DMS 273 (cell line): ENCODE measurements at regions not wholly inside any gene's neighbourhood (a gene's known extent, or its start where the extent isn't known, plus 50 kb on each side); places are given as distances from the start of the nearest gene placed in this dataset.
A peak's percentile ranks its signal among the peaks of the same experiment; 100 is the strongest.
"Not testable (repeated sequence)": the region's sequence is repeated elsewhere in the genome, so short reads cannot be mapped to it uniquely, and the experiment has no call there.

Experiments
- DNase-seq: peaks from one replicate; lab custom pipeline; 2025; ENCODE audit not compliant: unreplicated experiment; lab: John Stamatoyannopoulos, UW

DNA sequence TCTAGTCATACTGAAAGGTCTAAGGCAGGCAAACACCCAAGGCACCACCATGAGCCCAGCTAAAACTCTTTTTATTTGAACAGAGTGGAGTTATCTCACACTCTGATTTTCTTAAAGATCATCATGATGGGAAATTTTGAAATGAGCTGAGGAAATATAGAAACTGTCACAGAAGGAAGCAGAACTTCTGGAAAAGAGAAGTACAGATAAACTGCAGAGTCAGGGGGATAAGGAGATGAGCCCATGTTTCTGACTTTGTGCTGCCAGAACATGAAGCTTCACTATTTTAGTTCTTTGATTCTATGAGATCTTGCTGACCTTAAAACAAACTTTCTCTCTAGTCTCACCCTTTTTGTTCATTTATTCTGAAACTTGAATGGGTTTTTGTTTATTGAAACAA, 406.5 kb upstream of the EDIL3 start:
- DNase-seq: no peak

DNA sequence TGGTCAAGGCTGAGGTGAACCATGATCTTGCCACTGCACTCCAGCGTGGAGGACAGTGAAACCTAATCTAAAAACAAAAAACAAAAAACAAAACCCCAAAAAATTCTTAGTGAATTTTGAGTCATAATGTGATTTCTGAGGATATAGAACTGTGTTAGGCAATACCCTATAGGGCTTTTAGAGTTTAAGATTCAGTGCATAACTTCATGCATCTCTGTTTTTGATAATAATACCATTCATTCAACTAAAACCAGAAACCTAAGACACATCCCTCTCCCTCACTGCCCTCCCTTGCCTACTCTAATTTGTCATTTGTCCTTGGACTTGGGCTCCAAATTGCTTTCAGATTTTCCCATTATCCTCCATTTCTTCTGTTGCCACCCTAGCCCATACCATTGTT, 405.7 kb upstream of the EDIL3 start:
- no peak for DNase-seq

DNA sequence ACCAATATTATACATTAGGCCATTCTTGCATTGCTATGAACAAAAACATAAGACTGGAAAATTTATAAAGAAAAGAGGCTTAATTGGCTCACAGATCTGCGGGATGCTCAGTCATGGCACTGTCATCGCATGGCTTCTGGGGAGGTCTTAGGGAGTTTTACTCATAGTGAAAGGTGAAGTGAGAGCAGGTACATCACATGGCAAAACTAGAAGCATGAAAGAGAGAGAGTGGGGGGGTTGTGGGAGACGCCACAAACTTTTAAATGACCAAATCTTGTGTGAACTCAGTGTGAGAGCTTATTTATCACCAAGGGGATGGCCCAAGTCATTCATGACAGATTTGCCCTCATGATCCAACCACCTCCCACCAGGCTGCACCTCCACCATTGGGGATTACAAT, 398.3 kb upstream of the EDIL3 start:
- DNase-seq: no peak

DNA sequence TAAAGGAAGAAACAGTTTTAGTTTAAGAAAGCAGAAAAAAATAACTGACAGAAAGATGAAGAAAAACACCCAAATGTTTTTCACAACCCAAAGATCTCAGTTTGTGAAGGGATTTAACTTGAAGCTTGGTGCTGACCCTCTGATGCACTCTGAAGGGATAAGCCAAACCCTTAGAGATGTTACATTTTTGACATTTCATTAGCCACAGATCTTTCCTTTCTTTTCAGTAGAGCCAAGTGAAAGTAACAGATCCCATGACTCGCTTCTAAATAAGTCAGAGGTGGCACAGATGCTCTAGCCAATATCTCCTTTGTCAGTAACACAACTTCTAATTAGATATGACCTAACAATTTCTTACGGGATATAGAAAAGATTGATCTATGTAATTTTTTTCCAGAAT, 394.5 kb upstream of the EDIL3 start:
- no peak for DNase-seq

DNA sequence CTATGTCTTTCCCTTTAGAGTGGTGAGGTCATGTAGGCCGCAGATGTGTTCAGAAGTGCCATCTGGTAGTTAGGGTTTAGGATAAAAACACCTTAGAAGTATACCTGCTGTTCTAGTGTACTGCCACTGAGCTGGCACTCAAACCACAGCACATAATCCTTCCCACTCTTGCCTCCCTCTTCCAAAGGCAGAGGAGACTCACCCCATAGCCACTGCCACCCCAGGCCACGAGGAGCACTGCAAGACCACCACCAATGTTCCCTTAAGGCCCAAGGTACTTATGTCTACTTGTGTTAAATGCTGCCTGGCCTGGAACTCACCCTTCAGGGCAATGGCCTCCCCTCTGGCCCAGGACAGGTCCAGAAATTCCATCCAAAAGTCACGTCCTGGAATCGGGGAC, 379.5 kb upstream of the EDIL3 start:
- DNase-seq: peak; percentile 62

DNA sequence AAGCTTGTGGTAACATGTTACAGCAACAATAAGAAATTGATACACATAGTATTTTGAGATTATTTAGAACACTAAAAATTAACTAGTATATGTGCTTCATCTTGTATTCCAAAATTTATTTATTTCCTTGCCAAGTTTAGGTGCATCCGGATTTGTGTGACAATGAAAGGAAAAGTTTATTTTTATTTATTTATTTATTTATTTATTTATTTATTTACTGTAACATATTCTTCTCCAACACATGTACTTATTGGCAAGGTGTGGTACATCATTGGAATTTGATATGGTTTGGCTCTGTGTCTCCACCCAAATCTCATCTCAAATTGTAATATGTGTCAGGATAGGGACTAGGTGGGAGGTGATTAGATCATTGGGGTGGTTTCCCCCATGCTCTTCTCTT, 373.3 kb upstream of the EDIL3 start:
- no peak for DNase-seq

DNA sequence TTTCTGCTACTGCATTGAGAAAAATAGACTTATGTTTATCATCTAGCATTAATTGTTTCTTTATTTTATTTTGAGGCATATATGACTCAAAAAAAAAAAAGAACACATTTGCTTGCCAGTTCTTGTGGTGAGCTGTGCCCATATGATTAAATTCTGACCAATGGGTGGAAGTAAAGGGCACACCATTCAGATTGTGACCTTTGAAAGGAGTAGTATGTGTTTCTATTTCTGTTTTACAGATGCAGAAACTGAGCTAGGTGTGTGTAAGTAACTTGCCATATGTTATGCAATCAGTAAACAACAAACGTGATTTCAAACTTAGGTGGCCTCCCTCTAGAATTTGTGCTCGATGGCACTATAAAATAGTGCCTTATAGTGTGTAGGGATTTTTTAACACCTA, 368.1 kb upstream of the EDIL3 start:
- DNase-seq: no peak

DNA sequence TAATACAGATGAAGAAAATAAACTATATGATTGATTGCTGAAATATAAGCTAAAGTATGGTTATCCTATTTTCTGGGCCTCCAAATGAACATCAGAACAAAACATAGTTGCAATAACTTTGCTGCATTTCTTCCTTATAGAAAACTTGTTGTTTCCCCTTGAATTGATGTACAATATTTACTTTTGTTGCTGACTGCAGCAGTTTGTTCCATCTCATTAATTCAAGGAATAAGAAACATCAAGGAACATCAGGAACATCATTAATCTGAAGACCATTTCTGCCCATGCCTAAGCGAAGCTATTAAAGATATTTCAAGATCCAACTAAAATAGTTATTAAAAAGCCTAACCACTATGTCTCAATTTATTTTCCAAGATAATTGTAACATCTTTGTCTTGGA, 363.6 kb upstream of the EDIL3 start:
- no peak for DNase-seq

DNA sequence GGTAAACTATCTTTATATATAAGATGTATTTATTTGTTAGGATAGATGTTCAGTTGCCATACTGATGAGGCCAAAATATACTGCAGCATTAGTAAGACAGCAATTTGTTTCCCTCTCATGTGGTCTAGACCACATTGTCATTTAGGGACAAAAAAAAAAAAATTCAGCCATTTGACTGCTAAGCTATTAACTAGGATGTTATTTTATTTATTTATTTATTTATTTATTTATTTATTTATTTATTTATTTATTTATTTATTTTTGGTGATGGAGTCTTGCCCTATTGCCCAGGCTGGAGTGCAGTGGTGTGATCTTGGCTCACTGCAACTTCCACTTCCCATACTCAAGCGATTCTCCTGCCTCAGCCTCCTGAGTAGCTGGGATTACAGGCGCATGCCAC, 361.6 kb upstream of the EDIL3 start:
- not testable (repeated sequence) for DNase-seq

DNA sequence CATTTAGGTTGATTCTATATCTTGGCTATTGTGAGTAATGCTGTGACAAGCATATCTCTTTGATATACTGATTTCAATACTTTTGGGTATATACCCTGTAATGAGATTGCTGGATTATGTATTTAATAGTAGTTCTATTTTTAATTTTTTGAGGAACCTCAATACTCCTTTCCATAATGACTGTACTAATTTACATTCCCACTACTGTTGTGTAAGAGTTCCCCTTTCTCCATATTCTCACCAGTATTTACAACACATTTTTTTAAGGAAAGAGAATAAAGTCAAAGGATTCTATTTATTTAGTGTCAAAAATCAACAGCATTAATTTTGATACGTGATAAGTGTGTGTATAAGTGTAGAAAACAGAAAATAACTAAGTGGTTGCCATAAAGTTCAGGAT, 356.4 kb upstream of the EDIL3 start:
- DNase-seq: no peak

DNA sequence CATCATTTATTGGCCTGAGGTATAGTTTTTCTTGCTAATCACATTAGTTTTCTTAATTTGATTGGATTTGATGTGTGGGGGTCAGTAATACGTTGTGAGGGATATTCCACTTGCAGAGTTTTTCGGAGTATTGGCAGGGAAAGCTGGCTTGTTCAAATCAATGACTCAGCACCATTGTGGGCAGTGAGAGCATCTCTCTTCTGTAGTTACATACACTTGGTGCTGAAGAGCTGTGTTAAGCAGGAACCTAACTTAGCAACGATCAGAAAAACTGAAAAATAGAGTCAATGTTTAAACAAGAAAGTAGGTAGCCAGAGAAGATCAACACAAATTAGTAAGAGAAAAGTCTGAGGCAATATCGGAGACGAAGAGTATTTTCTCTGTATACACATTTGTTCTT, 344.6 kb upstream of the EDIL3 start:
- no peak for DNase-seq

DNA sequence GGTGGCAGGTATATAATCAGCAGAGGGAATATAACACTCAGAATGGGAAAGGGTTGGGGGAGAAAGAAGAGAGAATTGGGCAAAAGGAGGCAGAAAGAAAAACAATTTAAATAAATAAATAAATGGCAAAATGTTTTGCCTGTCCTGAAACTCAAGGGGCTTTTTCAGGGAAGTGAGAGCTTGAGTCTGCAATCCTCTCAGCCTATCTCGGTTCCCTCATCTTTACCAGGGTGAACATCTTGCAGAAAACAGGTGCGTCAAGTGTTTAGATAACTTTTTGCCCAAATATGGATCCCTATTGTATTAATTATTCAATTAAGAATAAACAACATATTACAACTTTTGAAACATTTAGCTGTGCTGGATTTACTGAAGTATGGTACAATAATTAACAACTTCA, 343.0 kb upstream of the EDIL3 start:
- DNase-seq: no peak

DNA sequence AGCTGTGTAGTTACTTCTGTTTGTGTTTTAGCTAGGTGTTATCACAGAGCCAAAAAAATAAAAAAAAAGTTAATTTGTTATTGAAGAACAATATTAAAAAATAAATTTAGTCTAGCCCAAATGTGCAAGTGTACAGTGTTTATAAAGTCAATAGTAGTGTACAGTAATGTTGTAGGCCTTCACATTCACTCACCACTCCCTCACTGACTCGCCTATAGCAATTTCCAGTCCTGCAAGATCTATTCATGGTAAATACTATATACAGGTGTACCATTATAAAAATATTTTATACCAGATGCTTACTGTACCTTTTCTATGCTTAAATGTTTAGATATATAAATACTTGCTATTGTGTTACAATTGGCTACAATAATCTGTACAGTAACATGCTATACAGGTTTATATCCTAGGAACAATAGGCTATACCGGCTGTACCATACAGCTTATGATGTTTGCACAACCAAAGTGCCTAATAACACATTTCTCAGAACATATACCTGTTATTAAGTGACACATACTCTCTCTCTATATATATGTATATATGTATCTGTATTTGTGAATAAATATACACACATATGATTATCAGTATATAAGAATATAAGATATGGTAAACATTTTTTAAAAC, 341.4 kb upstream of the EDIL3 start:
- no peak for DNase-seq

DNA sequence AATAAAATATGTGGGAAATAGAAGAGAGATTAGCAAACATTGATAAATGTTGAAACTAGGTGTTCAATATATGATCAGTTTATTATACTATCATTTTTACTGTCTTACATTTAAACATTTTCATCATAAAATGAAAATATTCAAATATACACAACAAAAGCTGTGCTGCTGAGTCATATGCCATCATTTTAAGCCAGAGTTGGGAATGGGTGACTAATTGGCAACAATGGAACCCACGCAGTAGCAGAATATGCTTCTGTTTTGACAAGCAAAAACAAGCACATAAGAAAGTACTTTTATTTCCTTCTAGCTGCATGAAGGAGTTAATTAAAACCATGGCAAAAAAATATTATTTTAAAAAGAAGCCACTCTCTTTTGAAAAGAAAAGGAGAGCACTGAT, 340.0 kb upstream of the EDIL3 start:
- DNase-seq: no peak

DNA sequence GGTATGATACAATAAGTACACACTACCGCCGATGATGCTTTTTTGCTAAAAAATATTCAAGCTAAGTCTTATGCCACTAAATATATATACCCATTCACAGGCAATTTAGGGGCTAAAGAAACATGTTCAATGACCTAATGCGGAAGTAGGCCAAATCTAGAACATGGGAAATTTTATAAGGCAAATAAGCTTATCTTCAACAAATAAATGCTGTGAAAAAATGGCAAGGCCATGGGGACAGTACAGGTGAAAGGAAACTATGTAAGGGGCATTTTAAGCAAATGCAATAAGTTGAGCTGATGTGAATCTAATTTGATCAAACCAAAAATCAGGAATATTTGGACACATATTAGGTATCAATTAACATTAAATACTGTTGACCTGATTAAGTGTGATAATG, 339.5 kb upstream of the EDIL3 start:
- no peak for DNase-seq

DNA sequence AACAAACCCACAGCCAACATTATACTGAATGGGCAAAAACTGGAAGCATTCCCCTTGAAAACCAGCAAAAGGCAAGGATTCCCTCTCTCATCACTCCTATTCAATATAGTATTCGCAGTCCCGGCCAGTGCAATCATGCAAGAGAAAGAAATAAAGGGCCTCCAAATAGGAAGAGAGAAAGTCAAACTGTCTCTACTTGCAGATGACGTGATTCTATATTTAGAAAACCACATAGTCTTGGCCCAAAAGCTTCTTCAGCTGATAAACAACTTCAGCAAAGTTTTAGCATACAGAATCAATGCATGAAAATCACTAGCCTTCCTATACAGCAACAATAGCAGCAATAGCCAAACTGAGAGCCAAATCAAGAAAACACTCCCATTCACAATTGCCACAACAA, 333.7 kb upstream of the EDIL3 start:
- DNase-seq: no peak

DNA sequence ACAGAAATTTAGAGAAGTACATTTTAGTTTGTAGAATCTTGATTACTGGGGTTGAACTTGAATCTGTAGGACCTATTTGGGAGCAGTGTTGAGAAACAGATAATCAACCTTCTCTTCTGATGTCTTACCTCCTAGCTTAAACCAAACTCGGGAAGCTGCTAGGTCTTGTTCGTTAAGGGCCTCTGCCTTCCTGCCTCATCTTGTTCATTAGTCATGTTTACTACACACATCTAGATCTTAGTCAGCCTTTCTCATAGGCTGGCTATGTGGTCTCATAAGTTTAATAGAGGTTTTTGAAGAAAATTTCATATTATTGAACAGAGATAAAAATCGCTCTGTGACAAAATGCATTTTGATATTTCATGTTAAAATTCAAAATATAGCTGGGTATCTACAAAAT, 331.0 kb upstream of the EDIL3 start:
- no peak for DNase-seq

DNA sequence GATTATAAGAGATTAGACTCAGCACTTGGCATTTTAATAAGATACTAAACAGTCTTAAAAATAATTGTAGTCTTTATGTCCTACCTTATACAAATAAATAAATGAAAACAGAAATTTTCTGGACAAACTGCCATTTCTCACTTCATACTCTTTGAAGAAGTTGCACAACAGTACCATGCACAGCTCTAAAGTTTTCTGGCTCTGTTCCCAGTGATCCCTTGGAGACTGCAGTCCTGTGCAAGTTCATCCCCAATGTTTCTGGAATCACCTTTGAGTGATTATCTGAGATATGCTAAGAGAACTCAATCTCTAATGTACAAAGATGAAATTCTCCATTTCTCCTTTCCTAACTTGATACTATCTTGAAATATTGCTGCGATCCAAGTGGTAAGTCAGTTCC, 330.4 kb upstream of the EDIL3 start:
- no peak for DNase-seq

DNA sequence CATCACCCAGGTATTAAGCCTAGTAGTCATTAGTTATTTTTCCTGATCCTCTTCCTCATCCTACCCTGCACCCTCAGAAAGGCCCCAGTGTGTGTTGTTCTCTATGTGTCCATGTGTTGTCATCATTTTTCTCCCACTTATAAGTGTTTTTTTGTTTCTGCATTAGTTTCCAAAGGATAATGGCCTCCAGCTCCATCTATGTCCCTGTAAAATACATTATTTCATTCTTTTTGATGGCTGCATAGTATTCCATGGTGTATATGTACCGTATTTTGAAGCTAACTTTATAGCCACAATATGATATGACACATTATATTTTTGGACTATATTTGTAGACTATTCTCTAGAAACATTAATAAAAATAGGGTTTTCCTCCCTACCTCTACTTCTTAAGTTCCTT, 324.4 kb upstream of the EDIL3 start:
- no peak for DNase-seq

DNA sequence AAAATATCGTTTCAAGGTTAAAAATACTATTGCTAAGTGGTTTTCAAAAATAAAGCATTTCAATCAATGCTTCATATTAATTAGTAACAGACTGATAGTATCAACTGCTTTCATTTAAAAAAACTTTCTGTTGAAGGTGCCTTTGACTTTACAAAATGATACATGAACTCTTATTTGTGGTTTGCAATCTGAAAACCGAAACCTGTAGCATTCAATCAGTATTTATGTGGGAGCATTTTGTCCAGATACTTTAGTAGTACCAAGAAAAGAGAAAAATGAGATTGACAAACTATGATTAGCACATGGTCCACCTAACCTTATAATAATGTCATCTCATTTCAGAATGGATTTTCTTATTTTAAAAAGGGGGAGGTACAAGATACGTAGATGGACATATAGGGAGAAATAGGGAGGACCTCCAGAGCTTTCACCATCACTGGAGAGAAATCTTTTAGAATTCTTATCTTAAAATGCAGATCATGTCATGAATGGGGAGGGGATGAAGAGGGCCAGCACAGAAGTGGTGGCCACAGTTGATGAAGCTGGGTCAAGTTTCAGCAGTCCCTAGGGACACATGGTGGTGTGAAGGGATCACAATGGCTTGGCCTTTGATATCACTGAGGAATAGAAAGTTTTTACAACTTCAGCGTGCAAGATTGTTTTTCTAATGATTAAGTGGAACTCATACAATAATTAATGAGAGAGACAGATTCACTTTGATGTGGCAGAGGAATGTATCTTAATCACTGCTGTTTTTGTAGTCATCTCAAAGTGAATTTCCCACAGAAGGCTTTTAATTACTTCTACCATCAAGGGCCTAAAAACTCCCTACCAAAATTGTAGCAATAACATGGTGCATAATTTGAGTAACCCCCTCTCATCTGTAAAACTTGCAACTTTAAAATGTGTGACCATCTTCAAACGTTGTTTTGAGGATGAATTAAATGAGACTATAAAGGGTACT, 322.3 kb upstream of the EDIL3 start:
- DNase-seq: no peak

DNA sequence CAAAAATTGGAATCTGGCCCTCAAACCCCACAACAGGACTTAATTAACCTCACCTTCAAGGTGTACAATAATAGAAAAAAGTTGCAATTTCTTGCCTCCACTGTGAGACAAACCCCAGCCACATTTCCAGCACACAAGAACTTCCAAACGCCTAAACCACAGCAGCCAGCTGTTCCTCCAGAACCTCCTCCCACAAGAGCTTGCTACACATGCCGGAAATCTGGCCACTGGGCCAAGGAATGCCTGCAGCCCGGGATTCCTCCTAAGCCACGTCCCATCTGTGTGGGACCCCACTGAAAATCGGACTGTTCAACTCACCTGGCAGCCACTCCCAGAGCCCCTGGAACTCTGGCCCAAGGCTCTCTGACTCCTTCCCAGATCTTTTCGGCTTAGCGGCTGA, 315.9 kb upstream of the EDIL3 start:
- DNase-seq: not testable (repeated sequence)

DNA sequence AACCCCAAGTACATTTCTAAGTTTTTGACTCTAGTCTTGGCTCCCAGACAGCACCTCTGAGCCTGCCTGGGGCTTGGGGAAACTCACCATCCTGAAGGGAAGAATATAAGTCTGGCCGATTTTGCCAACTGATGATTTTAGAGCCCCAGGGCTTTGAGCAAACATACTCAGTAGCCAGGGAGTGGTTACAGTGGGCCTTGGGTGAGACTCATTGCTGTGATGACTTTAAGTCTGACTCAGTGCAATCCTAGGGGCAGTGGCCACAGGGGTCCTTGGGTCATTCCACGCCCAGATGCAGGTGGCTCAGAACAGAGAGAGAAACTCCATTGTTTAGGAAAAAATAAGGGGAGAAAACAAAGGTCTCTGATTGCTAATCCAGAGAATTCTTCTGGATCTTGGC, 312.0 kb upstream of the EDIL3 start:
- DNase-seq: no peak

DNA sequence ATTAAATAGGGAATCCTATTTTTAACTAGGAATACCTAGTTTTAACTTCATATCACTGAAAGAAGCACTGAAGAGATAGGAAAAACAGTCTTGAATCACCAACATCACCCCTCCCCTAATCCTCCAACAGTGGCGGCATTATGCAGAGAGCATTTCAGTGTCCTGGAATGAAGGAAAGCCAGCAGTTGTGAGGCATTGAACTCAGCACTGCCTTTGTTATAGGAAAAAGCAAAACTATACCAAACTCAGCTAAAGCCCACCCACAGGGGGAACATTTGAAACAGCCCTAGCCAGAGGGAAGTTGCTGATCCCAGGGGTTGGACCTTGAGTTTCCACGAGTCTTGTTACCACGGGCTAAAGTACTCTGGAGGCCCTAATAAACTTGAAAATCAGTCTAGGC, 310.6 kb upstream of the EDIL3 start:
- DNase-seq: no peak
